T follicular helper cell (primary cell): ENCODE measurements at regions not wholly inside any gene's neighbourhood (a gene's known extent, or its start where the extent isn't known, plus 50 kb on each side); places are given as distances from the start of the nearest gene placed in this dataset.
"Not testable (repeated sequence)": the region's sequence is repeated elsewhere in the genome, so short reads cannot be mapped to it uniquely, and the experiment has no call there.

Experiments used
- DNase-seq: peaks from one replicate; pipeline ENCODE4 v3.0.0-alpha.2; 2020; ENCODE audit warnings: low read depth

DNA sequence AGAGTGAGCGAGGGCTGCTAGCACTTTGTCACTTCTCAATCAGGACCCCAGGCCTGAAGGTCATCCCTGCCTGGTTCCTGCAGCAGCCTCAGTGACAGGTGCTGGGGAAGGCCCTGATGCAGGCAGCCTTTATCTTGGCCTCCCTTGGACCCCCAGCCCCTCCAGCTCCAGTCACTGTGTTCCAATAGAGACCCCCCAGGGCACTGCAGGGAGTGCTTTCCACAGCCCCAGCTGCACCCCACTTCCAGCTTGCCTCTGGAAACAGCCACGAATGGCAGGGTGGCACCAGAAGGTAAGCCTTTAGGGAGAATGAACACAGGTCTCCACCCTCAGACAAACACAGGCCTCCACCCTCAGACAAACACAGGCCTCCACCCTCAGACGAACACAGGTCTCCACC is 241.6 kb upstream of the SGCG start:
- DNase-seq = no peak

GRCh38 chr13:22940090-22940710 is 240.6 kb upstream of the SGCG start:
- no peak for DNase-seq

DNA sequence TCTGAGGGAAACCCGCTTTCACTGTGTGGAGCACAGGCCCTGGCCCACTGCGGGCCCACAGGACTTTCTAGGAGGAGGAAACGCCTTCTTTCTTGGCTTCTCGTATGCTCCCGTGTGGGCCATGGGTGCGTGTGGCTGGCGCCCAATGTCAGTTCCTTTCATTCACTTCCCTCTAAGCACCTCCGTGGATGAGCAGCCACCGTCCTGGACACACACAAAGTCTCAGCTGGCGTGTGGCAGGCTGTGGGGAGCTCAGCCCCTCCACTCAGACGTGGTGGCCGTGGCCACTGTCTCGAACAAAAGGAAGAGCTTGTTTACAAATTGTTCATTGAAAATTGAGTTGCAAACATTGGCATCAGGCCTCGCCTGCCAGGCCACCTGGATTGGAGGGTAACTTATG is 240.0 kb upstream of the SGCG start:
- no peak for DNase-seq

DNA sequence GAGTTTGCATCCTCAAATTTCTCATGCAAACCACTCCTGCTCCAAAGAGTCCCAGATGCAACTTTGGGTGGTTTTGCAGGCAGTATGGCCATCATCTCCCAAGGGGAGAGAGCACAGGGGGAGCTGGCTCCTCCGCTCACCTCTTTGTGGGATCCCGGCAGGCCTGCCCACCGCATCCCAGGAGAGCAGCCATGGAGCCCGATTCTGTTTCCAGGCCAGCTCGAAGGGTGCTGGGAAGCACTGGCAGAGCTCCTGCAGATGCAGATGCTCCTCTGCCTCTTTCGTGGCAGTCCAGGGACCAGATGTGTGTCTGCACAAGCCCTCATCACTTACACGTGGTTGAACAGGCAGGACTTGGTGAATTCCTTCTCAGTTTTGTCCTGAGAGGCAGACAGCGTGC is 239.3 kb upstream of the SGCG start:
- not testable (repeated sequence) for DNase-seq

DNA sequence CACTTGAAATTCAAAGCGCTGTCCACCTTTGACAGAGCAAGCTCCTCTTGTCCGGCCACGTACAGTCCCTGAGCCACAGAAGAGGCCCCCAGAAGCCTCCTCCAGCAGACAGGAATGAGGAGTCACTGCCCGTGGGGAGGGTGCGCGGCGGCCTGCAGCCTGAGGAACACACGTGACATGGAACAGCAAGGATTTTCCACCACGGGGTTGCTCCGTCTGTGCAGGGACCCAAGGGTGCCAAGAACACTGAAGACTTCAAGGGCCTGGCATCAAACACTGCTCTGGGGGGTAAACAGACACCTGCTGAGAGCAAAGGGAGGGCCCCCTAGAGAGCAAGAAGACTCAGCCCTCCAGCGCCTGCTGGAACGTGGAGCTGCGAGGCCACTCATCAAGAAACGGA is 237.9 kb upstream of the SGCG start:
- DNase-seq = not testable (repeated sequence)

DNA sequence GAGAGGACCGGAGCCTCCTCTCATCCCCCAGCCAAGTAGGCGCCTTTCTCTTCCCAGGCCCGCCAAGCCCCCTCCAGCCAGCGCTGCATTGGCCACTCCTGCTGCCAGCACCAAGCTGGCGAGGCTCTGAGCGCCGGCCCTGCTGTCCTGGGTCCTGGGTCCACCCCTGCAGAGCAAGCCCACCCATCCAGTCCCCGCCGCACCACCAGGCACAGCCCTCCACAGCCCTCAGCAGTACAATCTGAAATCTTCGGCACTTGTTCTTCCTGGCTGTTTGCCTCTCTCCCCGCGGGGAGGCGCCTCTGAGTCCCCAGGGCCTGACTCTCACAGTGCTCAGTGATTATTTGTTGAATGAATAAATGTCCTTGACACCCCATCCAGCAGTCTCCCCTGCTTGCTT is 236.4 kb upstream of the SGCG start:
- no peak for DNase-seq

GRCh38 chr13:22945321-22946226 is 235.2 kb upstream of the SGCG start:
- no peak for DNase-seq

DNA sequence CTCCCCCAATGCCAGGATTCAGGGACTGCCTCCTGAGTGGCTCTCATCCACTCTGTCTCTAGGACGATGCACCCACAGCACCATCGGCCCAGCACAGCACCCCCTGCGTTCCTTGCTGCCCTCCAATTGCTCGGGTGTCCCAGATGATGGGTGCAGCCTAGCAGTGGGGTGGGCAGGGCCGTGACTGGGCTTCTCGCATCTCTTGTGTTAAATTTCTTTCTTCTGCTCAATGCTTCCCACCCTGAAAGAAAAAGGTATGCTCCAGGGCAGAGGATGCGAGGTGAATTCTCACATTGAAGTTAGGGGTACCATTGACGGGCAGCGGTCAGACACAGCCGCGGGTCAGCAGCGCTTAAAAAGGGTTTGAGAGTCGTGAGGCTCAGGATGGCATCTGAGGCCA is 232.4 kb upstream of the SGCG start:
- no peak for DNase-seq

DNA sequence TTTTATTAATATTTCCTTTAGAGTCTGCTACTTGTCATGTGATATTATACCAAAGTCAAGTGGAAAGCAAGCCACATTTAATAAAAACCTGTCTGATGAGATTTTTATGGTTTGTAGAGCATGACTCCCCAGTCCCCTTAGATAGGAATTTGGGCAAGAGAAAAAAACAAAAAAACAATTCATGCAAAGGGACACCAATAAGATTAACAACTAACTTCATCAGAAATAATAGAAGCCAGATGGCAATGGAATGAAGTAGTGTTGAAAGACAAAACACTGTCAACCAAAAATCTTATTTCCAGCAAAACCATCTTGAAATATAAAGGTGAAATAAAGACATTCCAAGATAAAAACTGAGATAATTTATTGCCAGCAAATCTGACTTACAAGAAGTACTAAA is 228.8 kb upstream of the SGCG start:
- DNase-seq = not testable (repeated sequence)

- not testable (repeated sequence) for DNase-seq
These were observed 225.6 kb upstream of the SGCG start for GRCh38 chr13:22955147-22955546.

GRCh38 chr13:22956456-22957115 is 224.2 kb upstream of the SGCG start:
- not testable (repeated sequence) for DNase-seq

DNA sequence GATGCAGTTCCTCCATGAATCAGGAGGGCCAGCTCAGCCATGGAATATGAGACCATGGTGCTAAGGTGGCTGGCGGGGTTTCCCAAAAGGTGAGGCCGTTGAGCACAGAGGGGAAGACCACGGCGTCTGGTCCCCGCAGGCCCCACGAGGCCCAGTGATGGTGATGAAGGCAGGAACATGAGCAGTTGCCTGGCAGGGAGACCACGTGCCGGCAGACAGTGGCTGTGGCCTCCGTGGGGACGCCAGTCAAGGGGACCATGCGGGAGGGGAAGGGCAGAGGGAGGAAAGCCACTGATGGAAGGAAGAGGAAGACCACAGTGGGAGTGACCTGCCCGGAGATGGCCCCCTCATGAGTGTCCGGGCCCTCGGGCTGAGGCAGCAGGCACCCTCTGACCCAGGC is 220.9 kb upstream of the SGCG start:
- not testable (repeated sequence) for DNase-seq

GRCh38 chr13:22960827-22961226 is 220.0 kb upstream of the SGCG start:
- DNase-seq = no peak

DNA sequence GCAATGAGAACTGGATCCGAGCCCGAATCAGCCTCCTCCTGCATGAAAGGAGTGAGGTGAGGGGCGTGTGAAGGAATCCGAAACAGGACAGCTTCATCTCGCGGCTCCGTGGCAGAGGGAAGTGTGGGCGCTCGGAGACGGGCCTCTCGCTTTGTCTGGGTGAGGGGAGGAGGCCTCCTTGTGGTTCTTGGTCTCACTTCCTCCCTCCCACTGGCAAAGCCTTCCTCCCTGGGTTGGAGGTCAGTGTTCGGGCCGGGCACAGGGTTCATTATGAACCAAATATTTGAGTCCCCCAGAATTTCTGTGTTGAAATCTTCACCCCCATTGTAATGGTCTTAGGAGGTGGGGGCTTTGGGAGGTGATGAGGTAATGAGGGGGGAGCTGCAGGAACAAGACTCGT is 219.4 kb upstream of the SGCG start:
- DNase-seq = not testable (repeated sequence)

DNA sequence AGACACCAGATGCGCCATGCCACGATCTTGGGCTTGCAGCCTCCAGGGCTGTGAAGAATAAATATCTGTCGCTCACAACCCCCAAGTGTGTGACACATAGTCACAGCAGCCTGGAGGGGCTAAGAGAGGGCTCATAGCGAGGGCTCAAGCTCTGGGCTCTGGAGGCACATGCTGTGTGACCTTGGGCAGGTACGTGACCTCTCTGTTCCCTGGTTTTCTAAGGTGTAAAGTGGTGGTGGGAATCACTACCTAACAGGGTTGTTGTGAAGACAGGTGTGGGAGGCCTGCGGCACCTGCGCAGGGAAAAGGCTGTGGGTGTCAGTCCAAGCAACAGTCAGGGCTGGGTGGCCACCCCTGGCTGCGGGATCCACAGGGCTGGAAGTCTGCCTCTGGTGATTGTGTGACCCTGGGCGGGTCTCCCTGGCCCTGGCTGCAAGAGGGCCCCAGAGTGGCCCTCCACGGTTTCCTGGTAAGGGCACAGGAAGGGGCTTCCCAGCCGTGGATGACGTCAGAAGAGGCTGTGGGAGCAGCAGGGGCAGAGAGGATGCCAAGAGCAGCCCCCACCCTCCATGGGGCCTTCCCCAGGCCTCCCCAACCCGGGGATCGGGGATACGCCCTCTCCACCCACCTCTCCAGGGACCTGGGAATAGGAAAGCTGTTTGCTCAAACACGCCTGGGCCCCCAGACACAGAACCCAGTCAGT is 218.8 kb upstream of the SGCG start:
- DNase-seq = no peak

GRCh38 chr13:22963384-22964053 is 217.3 kb upstream of the SGCG start:
- not testable (repeated sequence) for DNase-seq

DNA sequence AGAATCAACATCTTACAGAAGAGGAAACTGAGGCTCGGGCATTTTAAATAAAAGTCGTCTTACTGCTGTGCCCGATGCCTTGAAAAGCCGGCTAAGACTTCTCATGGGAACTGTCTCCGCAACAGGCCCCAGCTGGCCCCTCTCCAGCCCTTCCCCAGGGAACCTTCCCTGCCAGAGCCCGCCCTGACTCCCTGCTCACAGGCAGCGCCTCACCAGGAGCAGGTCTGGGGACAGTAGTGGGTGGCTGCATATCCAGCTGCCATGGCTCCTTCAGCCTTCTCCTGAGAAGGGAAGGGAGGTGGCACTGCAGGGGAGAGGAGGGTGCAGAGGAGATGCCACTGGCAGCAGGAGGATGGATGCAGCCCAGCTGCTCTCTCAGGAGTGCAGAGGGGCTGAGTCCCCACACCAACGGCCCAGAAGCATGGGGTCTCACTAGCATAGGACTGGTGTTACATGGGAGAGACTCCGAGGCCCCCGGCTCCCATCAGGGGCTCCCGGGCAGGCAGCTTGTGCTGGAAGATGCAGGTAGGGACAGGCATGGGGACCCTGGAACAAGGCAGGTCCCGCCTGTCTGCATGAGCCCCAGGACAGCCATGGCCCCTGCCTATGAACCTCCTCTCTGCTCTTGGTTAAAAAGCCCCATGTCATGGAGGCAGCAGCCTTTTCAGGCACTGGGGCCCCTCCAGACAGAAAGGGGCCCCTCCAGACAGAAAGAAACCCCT is 216.4 kb upstream of the SGCG start:
- DNase-seq = no peak

GRCh38 chr13:22965011-22965857 is 215.5 kb upstream of the SGCG start:
- DNase-seq = not testable (repeated sequence)

- not testable (repeated sequence) for DNase-seq
These were observed 214.9 kb upstream of the SGCG start for GRCh38 chr13:22965858-22966239.

DNA sequence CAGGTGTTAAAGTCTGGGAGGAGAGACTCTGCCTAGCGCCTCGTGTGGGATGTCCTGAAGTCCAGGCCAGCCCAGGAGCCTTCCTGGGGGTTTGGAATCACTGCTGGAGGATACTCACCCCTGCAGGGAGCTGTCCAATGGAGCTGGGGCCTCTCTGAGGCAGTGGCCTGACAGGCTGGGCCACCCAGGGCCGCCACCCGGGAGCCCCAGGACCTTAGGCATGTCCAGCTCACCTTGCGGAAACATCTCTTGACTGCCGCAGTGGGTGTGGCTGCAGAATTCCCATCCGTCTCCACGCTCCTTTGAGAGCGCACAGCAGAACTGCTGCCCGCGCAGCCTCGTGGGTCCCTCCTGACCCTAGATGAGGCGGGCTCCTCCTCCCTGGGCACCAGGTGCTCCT is 214.0 kb upstream of the SGCG start:
- not testable (repeated sequence) for DNase-seq
